NCI-H1105 (cell line): ENCODE measurements at regions not wholly inside any gene's neighbourhood (a gene's known extent, or its start where the extent isn't known, plus 50 kb on each side); places are given as distances from the start of the nearest gene placed in this dataset.

Experiments
- DNase-seq: peaks from one replicate; lab custom pipeline; 2025; lab: John Stamatoyannopoulos, UW

- peak; percentile 60 for DNase-seq
Measured at GRCh38 chr5:160175438-160176218, 53.7 kb upstream of the FABP6 start.

GRCh38 chr5:160174780-160175437, 54.4 kb upstream of the FABP6 start:
- no peak for DNase-seq

- no peak for DNase-seq
Measured at GRCh38 chr5:160174290-160174689, 55.0 kb upstream of the FABP6 start.

- no peak for DNase-seq
Measured at GRCh38 chr5:160171666-160172065, 52.4 kb upstream of the PWWP2A start.

GRCh38 chr5:160169326-160169725, 50.1 kb upstream of the PWWP2A start:
- DNase-seq, result no peak
